ENCODE measurements at regions not wholly inside any gene's neighbourhood (a gene's known extent, or its start where the extent isn't known, plus 50 kb on each side); places are given as distances from the start of the nearest gene placed in this dataset.
"Not testable (repeated sequence)": the region's sequence is repeated elsewhere in the genome, so short reads cannot be mapped to it uniquely, and the experiment has no call there.

- H3K36me3 Mint-ChIP-seq (ENCODE audit: insufficient read depth, unreplicated experiment); DNase-seq (ENCODE audit: unreplicated experiment); POLR2A ChIA-PET; H3K9me3 Mint-ChIP-seq (ENCODE audit: unreplicated experiment); H3K4me3 Mint-ChIP-seq (ENCODE audit: unreplicated experiment); H3K27me3 Mint-ChIP-seq (ENCODE audit: insufficient read depth, unreplicated experiment); H3K27ac Mint-ChIP-seq (ENCODE audit: low read depth, unreplicated experiment); CTCF ChIA-PET; intact Hi-C loops (cut with micrococcal nuclease); H3K4me1 Mint-ChIP-seq (ENCODE audit: insufficient read depth, unreplicated experiment); BruUV-seq (replicated peaks): not testable (repeated sequence)
These were observed 143.6 kb upstream of the ERV3-1 start for GRCh38 chr7:65150105-65150504.

- H3K4me3 Mint-ChIP-seq (ENCODE audit: unreplicated experiment); H3K36me3 Mint-ChIP-seq (ENCODE audit: insufficient read depth, unreplicated experiment); POLR2A ChIA-PET; H3K9me3 Mint-ChIP-seq (ENCODE audit: unreplicated experiment); DNase-seq (ENCODE audit: unreplicated experiment); H3K27me3 Mint-ChIP-seq (ENCODE audit: insufficient read depth, unreplicated experiment); BruUV-seq (replicated peaks); intact Hi-C loops (cut with micrococcal nuclease); H3K4me1 Mint-ChIP-seq (ENCODE audit: insufficient read depth, unreplicated experiment); H3K27ac Mint-ChIP-seq (ENCODE audit: low read depth, unreplicated experiment); CTCF ChIA-PET: not testable (repeated sequence)
These were observed 139.8 kb upstream of the ERV3-1 start for GRCh38 chr7:65146118-65146914.

- H3K27me3 Mint-ChIP-seq (ENCODE audit: insufficient read depth, unreplicated experiment); POLR2A ChIA-PET; H3K36me3 Mint-ChIP-seq (ENCODE audit: insufficient read depth, unreplicated experiment); DNase-seq (ENCODE audit: unreplicated experiment); BruUV-seq (replicated peaks); intact Hi-C loops (cut with micrococcal nuclease); CTCF ChIA-PET; H3K9me3 Mint-ChIP-seq (ENCODE audit: unreplicated experiment); H3K27ac Mint-ChIP-seq (ENCODE audit: low read depth, unreplicated experiment); H3K4me1 Mint-ChIP-seq (ENCODE audit: insufficient read depth, unreplicated experiment); H3K4me3 Mint-ChIP-seq (ENCODE audit: unreplicated experiment): not testable (repeated sequence)
These were observed 139.2 kb upstream of the ERV3-1 start for GRCh38 chr7:65145710-65146109.

GRCh38 chr7:65145008-65145407, 138.5 kb upstream of the ERV3-1 start:
- H3K27ac Mint-ChIP-seq (ENCODE audit: low read depth, unreplicated experiment); H3K27me3 Mint-ChIP-seq (ENCODE audit: insufficient read depth, unreplicated experiment); POLR2A ChIA-PET; intact Hi-C loops (cut with micrococcal nuclease); DNase-seq (ENCODE audit: unreplicated experiment); H3K4me1 Mint-ChIP-seq (ENCODE audit: insufficient read depth, unreplicated experiment); H3K36me3 Mint-ChIP-seq (ENCODE audit: insufficient read depth, unreplicated experiment); H3K9me3 Mint-ChIP-seq (ENCODE audit: unreplicated experiment); H3K4me3 Mint-ChIP-seq (ENCODE audit: unreplicated experiment); CTCF ChIA-PET; BruUV-seq (replicated peaks): not testable (repeated sequence)

- DNase-seq (ENCODE audit: unreplicated experiment); CTCF ChIA-PET; H3K27me3 Mint-ChIP-seq (ENCODE audit: insufficient read depth, unreplicated experiment); H3K4me1 Mint-ChIP-seq (ENCODE audit: insufficient read depth, unreplicated experiment); H3K4me3 Mint-ChIP-seq (ENCODE audit: unreplicated experiment); intact Hi-C loops (cut with micrococcal nuclease); POLR2A ChIA-PET; H3K27ac Mint-ChIP-seq (ENCODE audit: low read depth, unreplicated experiment); H3K36me3 Mint-ChIP-seq (ENCODE audit: insufficient read depth, unreplicated experiment); BruUV-seq (replicated peaks); H3K9me3 Mint-ChIP-seq (ENCODE audit: unreplicated experiment): not testable (repeated sequence)
These were observed 138.1 kb upstream of the ERV3-1 start for GRCh38 chr7:65144557-65144956.

GRCh38 chr7:65144119-65144518, 137.6 kb upstream of the ERV3-1 start:
- H3K4me1 Mint-ChIP-seq (ENCODE audit: insufficient read depth, unreplicated experiment); H3K27me3 Mint-ChIP-seq (ENCODE audit: insufficient read depth, unreplicated experiment); DNase-seq (ENCODE audit: unreplicated experiment); H3K4me3 Mint-ChIP-seq (ENCODE audit: unreplicated experiment); CTCF ChIA-PET; H3K36me3 Mint-ChIP-seq (ENCODE audit: insufficient read depth, unreplicated experiment); H3K9me3 Mint-ChIP-seq (ENCODE audit: unreplicated experiment); BruUV-seq (replicated peaks); intact Hi-C loops (cut with micrococcal nuclease); POLR2A ChIA-PET; H3K27ac Mint-ChIP-seq (ENCODE audit: low read depth, unreplicated experiment): not testable (repeated sequence)

GRCh38 chr7:65141894-65142293, 135.4 kb upstream of the ERV3-1 start:
- H3K9me3 Mint-ChIP-seq (ENCODE audit: unreplicated experiment); DNase-seq (ENCODE audit: unreplicated experiment); intact Hi-C loops (cut with micrococcal nuclease); BruUV-seq (replicated peaks); H3K27me3 Mint-ChIP-seq (ENCODE audit: insufficient read depth, unreplicated experiment); POLR2A ChIA-PET; H3K4me3 Mint-ChIP-seq (ENCODE audit: unreplicated experiment); CTCF ChIA-PET; H3K36me3 Mint-ChIP-seq (ENCODE audit: insufficient read depth, unreplicated experiment); H3K4me1 Mint-ChIP-seq (ENCODE audit: insufficient read depth, unreplicated experiment); H3K27ac Mint-ChIP-seq (ENCODE audit: low read depth, unreplicated experiment): not testable (repeated sequence)

- POLR2A ChIA-PET; H3K9me3 Mint-ChIP-seq (ENCODE audit: unreplicated experiment); intact Hi-C loops (cut with micrococcal nuclease); CTCF ChIA-PET; H3K4me3 Mint-ChIP-seq (ENCODE audit: unreplicated experiment); H3K36me3 Mint-ChIP-seq (ENCODE audit: insufficient read depth, unreplicated experiment); H3K27me3 Mint-ChIP-seq (ENCODE audit: insufficient read depth, unreplicated experiment); H3K4me1 Mint-ChIP-seq (ENCODE audit: insufficient read depth, unreplicated experiment); BruUV-seq (replicated peaks); H3K27ac Mint-ChIP-seq (ENCODE audit: low read depth, unreplicated experiment); DNase-seq (ENCODE audit: unreplicated experiment): not testable (repeated sequence)
These were observed 134.9 kb upstream of the ERV3-1 start for GRCh38 chr7:65141405-65141778.

GRCh38 chr7:65140543-65141404, 134.3 kb upstream of the ERV3-1 start:
- intact Hi-C loops (cut with micrococcal nuclease); POLR2A ChIA-PET; H3K27ac Mint-ChIP-seq (ENCODE audit: low read depth, unreplicated experiment); DNase-seq (ENCODE audit: unreplicated experiment); H3K27me3 Mint-ChIP-seq (ENCODE audit: insufficient read depth, unreplicated experiment); CTCF ChIA-PET; BruUV-seq (replicated peaks); H3K4me1 Mint-ChIP-seq (ENCODE audit: insufficient read depth, unreplicated experiment); H3K9me3 Mint-ChIP-seq (ENCODE audit: unreplicated experiment); H3K4me3 Mint-ChIP-seq (ENCODE audit: unreplicated experiment); H3K36me3 Mint-ChIP-seq (ENCODE audit: insufficient read depth, unreplicated experiment): not testable (repeated sequence)
